Stimulated activated CD4-positive, alpha-beta T cell treated with anti-CD3 and anti-CD28 coated beads, Interleukin-1b, Interleukin-23, amount 100 ng/mL, for 1 hour (primary cell): ENCODE measurements at regions not wholly inside any gene's neighbourhood (a gene's known extent, or its start where the extent isn't known, plus 50 kb on each side); places are given as distances from the start of the nearest gene placed in this dataset.

Experiments used
- DNase-seq, 2 donors: peaks; one replicate each; pipeline ENCODE4 v3.0.0-alpha.2; 2020; ENCODE audit warnings: low read depth in 2 of 2

DNA sequence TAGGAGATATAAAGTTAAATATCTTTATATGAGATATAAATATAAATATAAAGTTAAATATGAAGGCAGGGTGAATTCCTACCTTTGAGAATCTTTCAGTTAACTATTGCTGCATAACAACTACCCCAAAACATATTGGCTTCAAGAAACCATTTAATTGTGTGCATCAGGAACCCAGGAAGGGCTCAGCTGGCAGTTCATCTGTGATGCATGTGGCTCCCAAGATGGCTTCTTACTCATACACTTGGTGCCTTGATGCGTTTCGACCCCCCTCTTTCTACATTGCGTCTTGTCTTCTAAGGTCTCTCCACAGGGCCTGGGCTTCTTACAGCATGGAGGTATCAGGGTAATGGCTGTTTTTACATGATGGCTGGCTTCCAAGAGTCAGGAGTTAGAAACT lies 253.9 kb upstream of the CRY1 start:
- no peak for DNase-seq

DNA sequence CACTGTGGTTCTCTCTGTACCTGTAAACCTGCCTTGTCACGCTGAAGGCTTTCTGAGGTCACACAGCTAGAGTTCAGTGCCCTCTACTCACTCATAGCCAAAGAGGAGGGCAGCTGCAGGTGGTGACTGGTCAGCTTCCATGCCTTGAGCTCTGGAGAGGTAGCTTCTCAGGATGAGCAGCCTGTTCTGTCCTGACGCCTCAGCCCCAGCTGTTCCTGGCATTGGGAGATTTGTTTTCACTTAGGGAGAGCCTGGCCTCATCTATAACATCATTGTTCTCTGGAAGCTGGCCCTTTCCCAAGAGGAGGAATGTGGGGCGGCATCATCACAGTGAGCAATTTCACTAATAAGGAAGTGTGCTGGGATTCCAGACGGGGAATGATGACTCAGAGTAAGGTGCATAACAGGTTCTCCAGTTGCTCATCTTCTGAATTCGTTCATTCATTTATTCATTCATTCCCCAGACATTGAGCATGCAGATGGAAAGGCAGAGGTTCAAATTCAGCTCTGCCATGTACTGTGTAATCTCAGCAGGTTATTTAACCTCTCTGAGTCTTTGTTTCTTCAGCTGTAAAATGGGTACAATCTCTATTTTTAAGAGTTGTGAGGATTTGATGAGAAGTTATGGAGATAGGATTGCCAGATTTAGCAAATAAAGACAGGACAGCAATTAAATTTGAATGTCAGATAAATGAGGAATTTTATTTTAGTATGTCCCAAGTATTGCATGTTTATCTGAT lies 255.8 kb upstream of the CRY1 start:
- DNase-seq, result no peak

DNA sequence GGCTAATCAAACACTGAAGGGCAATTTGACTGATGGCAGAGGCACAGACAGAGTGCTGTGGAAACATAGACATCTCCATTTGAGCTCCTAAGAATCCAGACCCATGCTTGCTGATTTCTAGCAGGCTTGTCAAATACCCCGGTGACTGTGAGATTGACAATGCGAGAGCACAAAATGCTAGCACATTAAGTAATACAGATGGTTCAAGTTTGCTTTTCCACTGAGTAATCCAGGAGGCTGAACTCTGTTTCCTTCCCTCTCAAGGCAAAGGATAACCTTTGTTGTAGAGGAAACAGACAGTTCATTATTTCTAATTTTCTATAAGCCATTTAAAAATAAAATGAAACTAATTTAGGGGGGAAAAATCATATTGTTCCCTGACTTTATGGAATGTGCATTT lies 256.5 kb upstream of the CRY1 start:
- DNase-seq, result no peak

DNA sequence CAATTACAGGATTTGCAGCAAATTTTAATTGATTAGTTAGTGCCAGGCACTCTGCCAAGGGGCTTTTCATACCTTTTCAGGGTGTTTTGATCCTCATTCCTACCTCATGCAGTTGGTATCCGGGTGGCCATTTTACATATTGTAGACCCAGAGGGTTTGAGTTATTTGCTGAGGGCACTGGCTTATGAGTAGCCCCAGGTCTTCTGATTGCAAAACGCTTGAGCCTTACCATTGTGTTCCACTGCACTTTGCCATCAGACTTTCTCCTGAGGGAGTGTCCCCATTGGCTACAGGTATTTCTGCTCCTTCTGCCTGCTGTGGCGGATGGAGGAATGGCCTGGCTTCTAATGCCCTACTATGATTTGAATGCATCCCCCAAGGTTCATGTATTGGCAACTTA lies 257.8 kb upstream of the CRY1 start:
- no peak for DNase-seq

DNA sequence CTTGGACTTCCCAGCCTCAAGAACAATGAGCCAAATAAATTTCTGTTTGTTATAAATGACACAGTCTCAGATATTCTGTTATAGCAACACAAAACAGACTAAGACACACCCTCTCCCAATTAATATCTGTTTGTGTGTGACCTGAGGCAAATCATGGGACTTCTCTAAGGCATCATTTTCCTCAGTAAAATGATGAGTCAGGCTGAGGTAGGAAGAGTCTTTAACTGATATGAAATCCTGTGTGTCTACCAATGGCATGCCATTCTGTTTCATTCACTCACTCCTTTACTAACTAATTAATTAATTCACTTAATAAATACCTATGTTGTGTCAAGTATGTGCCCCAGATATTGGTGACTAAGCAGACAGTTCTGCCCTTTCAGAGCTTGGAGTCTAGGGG lies 258.4 kb upstream of the CRY1 start:
- no peak for DNase-seq

DNA sequence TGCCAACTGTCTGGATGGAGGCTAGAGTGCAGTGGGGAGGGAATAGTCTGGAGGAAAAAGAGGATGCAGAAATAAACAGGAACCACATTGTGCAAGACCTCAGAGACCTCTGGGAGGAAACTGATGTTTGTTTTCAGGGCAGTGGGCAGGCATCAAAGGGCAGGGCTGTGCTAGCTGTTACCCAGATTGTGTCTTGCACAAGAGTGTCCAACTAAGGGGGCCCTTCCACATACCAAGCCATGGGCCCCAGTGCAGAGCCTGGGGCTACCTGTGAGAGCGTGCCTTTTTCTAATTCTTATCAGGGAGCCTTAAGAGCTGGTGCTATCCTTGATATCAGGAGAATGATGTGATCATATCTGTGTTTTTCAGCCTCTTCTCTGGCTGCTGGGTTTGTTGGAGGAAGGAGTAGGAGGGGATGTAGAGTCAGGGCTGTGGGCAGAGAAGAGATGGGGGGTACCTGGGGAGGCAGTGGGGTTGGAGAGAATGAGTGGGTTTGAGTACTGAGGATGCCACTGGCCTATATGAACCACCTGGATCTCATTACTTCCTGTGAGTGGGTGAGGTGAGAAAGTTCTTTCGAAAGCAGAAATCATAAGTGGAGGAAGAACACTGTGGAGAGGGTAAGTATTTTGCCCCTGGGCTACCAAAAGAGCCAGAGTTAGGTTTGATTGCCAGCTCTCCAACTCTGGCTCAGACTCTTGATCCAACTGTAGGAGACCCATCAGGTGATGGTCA lies 259.2 kb upstream of the CRY1 start:
- DNase-seq, result no peak

DNA sequence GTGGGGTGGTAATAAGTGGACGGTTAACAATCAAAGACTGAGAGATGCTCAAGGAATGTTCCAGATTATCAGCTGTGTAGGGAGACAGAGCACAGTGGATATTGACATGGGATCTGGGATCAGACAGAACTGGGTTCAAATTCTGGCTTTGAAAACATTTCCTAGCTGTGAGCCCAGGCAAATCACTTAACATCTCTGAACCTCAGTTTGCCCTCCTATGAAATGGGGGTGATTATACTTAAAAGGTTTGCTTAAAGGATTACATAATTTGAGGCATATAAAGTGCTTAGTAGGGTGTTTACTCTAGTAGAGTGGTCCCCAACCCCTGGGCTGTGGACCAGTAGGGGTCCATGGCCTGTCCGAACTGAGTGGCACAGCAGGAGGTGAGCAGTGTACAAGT lies 260.0 kb upstream of the CRY1 start:
- DNase-seq, result no peak

DNA sequence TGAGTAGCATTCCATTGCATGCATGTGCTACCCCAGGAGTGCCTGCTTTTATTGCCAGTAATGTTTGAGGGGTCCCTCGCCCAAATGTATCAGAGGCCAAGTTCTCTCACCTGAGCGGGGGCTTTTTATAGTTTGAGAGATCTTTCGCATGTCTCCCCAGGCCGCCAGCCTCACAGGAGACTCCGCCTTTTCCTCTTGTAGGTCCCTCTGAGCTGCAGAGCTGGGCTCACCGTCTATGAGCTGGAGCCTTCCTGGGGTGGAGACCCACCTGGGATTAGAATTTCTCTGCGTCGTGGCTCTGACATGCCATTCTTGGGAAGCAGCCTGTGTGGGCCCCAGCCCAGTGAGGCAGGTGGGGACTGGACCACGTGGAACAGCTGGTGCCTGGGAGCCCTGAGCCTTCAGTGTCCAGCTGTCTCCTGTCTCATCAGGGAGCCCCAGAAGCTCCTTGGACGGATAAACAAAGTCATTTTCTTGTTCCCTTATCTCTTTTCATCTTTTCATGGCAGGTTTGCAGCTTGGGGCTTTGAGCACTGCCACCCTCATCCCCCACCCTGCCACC lies 261.7 kb upstream of the CRY1 start:
- DNase-seq, result no peak

DNA sequence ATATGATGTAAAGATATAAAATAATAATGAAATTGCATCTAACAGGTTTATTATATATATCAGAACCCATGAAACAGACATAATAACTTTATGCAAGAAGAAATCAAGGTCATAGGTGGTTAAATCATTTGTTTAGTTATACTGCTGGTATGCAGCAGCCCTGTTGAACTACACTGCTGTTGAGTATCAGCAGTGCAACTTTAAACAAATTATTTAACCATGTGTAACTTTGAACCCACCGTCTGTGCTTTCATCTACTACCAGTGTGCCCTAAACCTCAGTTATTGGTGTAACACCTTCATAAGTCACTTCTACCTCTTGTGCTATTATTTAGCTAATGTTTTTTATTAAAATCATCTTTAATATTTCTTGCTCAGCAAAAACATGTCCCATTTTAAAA lies 262.3 kb upstream of the CRY1 start:
- no peak for DNase-seq

DNA sequence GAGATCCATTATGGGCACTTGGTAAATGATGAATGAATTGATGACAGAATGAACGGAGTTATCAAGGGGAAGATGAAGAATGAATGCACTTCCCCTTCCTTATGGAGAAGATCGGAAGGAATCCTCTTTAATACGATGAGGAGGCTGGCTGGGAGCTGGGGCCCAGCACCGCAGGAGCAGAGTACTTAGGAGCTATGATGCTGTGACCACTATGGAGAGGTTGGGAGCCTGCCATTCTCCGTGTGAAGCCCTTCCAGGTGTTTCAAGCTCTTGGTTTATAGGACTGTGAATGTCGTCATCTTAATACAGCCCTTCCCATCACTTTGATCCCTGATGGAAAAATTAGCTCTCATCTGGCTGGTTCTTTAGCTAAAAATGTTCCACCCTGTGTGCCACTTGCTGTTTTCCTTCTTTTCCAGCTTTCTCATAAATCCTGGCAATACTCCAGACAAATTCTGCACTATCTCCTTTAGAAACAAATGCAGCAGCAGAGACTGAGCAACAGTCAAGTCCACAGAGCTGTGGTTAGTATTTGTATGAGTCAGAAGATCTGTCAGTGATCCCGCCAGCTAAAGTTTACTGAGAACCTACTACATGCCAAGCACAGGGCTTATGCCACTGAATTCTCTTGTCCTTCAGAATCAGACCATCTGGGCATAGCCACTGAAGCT lies 263.1 kb upstream of the CRY1 start:
- DNase-seq, result no peak

DNA sequence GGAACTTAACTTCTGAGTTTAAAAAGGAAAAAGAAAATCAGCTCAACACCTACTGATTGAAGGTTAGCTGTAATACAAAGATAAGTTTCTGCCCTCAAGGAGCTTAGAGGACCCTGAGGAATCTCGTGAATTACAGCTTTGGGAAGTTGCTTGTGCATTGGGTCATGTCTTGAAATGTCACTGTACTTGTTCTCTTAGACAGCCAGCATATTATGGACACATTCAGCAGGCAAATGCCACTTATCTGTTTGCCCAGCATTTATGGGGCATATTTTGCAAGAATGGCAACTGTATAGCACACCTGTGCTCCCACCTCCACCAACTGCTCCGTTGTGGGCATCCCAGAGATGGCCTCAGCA lies 263.6 kb upstream of the CRY1 start:
- DNase-seq, result no peak

DNA sequence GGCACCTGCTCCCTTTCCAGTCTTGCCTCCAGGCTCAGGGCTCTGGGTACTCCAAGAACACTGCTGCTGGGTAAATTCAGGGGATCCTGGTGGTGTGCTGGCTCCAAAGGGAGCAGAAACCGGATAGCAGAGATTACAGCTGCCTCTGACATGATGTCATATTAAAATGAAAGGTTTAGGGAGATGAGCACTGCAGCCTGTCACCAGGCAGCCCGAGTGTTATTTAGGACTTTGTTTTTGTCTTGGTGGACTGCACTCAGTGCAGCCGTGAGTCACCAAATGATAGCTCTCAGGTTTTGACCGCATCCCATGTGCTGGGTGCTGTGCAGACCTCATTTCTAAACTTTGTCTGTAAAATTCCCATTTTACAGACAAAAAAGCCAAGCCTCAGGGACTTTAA lies 266.0 kb upstream of the CRY1 start:
- no peak for DNase-seq

DNA sequence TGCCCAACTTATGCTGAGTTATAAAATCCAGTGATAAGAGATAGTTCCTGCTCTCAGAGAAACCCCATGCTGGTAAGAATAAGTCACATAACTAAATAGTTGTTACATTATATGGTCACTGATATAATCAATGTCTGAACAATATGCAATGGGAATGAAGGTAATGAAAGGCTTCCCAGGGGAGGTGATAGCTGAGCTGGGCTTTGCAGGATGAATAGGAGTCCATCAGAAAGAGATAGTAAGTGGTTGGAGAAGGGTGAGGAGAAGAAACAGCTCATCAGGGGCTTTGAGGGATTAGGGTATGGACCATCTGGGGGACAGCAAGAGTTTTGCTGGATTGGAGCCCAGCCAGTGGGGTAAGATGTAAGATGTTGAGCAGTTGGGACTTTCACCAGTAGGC lies 266.7 kb upstream of the CRY1 start:
- DNase-seq, result no peak

DNA sequence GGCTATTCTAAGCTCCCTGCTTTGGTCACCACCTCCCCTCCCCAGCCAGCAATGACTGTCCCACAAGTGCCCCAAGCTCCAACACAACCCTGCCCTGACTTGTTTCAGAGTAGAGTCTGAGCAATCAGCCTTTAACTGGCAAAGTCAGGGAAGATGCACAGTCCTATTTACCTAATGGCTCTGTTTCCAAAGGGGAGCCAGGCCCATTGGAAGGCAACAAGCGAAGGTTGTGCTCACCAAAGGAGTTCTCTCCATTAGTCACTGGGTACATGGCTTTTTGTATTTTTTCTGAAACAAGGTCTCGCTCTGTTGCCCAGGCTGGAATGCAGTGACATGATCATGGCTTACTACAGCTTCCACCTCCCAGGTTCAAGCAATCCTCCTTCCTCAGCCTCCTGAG lies 267.1 kb upstream of the CRY1 start:
- no peak for DNase-seq

DNA sequence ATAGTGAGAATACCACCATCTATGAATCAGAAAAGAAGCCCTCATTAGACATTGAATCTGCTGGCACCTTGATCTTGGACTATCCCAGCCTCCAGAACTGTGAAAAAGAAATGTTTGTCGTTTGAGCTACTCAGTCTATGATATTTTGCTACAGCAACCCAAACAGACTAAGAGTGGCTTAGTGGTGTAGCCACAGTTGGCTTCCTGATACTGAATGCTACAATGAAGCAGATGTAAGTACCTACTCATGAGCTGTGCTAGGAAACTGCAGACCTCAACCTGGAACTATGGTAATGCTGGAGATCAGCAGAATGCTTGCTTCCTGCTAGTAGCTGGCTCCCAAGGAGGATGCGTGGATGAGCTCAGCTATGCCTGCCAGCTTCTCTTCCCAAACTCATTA lies 268.6 kb upstream of the CRY1 start:
- DNase-seq, result no peak

DNA sequence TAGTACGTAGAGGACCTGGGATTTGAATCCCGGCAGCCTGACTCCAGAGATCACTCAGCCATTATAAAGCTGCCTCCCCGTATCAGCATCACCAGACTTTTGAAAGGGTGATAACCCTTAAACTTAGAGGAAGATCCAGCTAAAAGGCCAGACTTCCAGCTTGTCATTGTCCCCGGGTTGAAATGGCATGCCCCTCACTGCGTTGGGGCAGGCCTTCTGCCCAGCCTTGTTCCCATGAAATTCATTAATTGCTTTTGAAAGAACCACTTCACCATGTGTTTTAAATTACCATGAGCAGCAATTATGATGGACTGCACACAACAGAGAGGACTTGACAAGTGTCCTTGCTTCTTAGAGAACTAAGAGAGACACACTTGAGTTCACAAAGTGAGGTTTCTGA lies 269.6 kb upstream of the CRY1 start:
- DNase-seq, result no peak

DNA sequence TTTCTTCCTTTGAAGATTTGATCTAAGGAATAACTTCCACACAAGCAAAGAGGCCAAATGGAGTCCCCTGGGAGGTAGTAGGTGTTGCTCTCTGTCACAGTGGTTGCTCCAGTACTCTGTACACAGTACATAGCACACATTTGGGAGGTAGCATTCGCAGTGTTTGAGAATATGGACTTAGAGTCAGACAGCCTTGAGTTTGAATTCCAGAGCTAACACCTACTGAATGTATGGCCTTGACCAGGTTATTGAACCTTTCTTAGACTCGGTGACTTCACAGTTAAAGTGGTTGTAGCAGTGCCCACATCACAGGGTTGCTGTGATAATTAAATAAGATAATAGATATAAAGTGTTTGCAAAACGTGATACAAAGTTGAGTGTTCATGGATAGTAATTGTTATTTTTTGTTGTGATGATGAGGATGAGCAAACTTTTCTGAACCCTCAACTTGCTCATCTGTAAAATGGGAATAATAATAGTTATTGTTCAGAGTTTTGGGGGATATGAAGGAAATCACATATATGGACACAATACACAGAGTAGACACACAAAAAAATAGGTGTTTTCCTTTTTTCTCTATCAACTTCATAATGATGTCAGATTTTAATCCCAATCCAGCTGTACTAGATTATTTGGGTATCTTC lies 271.6 kb upstream of the CRY1 start:
- no peak for DNase-seq

DNA sequence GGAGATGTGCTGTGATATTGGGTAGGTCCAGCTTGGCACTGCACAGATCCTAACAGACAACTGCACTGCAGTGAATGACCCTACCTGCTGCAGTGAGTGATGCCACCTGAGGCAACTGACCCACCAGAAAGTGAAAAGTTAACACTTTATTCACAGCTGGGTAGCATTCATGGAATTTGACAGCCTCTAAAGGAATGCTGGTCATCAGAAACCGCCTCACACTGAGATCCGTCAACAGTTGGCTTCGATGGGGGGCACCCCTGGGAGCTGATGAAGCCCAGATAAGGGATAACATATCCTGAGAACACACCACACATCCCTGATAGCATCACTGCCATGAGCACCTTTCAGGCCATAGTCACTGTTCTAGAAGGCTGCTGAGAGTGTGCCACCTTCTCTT lies 272.4 kb upstream of the CRY1 start:
- DNase-seq, result no peak

DNA sequence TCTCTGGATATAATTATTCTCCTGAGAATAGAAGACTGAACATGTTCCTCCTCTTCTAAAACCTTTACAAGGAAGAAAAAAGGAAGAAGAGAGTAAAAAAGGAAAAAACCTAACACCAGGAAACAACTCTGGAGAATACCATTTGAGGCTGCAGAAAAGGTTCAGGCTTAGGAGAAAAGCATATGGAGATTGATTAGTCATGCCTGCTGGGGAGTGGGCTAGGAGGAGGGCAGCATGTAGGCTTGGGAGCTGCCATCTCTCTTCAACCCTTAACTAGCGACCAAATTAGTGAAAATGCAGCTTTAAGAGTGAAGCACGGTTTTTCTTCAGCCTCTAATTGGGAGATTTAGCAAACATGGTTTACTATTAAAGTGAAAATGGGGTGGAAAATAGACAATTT lies 273.0 kb upstream of the CRY1 start:
- DNase-seq, result no peak

DNA sequence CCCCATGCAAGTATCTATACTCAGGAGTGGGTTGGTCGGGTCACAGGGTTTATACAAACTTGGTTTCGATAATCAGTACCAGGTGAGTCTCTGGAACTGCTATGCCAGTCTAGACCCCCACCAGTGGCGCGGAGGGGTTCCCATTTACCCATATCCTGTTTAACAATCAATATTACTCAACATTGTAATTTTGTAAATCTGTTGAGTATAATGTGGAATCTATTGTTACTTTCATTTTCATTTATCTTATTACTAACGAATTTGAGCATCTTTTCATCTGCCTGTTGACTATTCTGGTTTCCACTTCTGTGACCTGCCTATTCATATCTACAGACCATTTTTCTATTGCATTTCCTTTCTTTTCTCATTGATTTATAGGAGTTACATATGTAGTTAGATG lies 275.2 kb upstream of the CRY1 start:
- DNase-seq, result peak in 1 of 2 donors; percentile 19

DNA sequence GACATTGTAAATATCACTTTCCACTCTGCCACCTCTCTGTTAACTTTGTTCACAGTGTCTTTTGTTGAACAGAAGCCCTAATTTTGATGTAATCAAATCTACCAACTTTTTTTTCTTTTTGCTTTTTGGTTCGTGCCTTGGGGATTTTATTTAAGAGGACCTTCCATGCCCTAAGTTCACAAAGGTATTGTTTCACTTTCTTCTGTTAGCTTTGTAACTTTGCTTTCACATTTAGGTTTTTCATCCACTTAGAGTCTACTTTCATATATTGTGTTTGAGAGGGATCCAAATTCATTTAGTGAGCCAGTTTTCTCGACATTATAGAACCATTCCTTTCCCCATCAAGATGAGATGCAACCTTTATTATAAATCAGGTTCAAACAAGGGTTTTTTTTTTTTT lies 275.7 kb upstream of the CRY1 start:
- no peak for DNase-seq

DNA sequence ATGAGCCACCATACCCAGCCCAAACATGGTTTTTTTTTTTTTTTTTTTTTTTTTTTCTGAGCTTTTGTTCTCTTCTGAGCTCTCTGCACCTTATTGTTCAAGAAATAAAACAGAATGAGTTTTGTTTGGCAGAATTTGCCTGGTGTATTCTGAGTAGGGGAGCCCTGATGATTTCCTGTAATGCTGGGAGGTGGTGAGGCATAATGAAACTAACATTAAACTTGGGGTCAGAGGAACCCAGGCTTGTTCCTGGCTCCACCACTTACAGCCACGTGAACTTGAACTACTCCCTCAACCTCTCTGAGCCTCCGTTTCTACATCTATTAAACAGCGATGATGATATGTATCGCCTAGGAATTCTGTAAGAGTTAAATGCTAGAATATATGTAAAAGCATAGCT lies 276.3 kb upstream of the CRY1 start:
- DNase-seq, result no peak
